ENCODE measurements at regions not wholly inside any gene's neighbourhood (a gene's known extent, or its start where the extent isn't known, plus 50 kb on each side); places are given as distances from the start of the nearest gene placed in this dataset.

DNA sequence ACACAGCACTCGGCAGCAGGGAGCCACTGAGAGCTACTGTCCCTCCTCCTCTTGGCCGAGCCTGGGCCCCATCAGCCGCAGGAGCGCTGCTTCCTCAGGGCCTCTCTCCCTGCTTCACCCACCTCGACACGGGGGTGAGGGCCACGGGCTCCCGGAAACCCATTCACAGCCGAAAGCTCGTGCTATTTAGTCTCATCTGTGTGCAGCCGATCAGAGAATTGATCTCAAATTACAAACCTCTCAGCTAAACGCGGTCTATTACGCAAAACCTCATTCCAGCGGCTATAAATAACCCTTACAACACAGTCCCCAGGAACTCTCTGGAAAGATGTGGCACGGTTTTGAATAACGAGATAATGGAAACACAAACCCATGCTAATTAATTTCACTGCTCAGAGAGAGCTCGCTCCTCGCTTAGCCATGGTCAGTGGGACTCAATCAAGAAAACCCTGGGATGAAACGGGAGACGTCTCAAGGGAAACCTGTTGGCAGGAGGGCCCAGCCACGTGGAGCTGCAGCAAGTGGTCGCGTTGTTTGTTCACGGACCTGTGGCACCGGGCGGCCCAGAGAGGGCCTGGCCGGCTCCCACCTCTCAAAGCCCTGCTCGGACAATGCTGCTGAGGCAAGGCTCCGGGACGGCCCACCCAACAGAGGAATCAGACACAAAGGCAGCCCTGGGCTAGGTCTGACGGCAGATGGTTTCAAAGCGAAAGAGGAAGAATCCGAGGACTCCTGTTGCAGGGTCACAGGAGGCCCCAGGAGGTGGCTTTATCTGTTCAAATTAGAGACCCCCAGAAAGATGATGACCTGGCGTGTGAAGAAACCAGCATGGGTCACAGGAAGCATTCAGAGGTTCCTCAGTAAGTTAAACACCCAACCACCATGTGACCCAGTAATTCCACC lies 210.5 kb downstream of the CTTN start (continued):
- TF ChIP-seq, protein P1, sequence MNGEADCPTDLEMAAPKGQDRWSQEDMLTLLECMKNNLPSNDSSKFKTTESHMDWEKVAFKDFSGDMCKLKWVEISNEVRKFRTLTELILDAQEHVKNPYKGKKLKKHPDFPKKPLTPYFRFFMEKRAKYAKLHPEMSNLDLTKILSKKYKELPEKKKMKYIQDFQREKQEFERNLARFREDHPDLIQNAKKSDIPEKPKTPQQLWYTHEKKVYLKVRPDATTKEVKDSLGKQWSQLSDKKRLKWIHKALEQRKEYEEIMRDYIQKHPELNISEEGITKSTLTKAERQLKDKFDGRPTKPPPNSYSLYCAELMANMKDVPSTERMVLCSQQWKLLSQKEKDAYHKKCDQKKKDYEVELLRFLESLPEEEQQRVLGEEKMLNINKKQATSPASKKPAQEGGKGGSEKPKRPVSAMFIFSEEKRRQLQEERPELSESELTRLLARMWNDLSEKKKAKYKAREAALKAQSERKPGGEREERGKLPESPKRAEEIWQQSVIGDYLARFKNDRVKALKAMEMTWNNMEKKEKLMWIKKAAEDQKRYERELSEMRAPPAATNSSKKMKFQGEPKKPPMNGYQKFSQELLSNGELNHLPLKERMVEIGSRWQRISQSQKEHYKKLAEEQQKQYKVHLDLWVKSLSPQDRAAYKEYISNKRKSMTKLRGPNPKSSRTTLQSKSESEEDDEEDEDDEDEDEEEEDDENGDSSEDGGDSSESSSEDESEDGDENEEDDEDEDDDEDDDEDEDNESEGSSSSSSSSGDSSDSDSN (IDR thresholded peaks at IDR 0.05; ENCODE audit: borderline replicate concordance in 1 of 2, low read depth in 2 of 2, low read length in 2 of 2) = no peak
- no peak for TF ChIP-seq ZNF766 (CRISPR knock-in tag; conservative IDR thresholded peaks at IDR 0.05)
- no peak for TF ChIP-seq TCF7L2 (IDR thresholded peaks at IDR 0.05; ENCODE audit: low read depth, low read length)
- TF ChIP-seq DIDO1 (tag; IDR thresholded peaks at IDR 0.05; ENCODE audit: low read depth) = no peak
- no peak for TF ChIP-seq POLR2H (tag; IDR thresholded peaks at IDR 0.05; ENCODE audit: low read depth)
- TF ChIP-seq, protein P2, sequence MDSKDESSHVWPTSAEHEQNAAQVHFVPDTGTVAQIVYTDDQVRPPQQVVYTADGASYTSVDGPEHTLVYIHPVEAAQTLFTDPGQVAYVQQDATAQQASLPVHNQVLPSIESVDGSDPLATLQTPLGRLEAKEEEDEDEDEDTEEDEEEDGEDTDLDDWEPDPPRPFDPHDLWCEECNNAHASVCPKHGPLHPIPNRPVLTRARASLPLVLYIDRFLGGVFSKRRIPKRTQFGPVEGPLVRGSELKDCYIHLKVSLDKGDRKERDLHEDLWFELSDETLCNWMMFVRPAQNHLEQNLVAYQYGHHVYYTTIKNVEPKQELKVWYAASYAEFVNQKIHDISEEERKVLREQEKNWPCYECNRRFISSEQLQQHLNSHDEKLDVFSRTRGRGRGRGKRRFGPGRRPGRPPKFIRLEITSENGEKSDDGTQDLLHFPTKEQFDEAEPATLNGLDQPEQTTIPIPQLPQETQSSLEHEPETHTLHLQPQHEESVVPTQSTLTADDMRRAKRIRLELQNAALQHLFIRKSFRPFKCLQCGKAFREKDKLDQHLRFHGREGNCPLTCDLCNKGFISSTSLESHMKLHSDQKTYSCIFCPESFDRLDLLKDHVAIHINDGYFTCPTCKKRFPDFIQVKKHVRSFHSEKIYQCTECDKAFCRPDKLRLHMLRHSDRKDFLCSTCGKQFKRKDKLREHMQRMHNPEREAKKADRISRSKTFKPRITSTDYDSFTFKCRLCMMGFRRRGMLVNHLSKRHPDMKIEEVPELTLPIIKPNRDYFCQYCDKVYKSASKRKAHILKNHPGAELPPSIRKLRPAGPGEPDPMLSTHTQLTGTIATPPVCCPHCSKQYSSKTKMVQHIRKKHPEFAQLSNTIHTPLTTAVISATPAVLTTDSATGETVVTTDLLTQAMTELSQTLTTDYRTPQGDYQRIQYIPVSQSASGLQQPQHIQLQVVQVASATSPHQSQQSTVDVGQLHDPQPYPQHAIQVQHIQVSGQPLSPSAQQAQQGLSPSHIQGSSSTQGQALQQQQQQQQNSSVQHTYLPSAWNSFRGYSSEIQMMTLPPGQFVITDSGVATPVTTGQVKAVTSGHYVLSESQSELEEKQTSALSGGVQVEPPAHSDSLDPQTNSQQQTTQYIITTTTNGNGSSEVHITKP (IDR thresholded peaks at IDR 0.05; ENCODE audit: partially characterized antibody) = no peak
- TF ChIP-seq, protein P3, sequence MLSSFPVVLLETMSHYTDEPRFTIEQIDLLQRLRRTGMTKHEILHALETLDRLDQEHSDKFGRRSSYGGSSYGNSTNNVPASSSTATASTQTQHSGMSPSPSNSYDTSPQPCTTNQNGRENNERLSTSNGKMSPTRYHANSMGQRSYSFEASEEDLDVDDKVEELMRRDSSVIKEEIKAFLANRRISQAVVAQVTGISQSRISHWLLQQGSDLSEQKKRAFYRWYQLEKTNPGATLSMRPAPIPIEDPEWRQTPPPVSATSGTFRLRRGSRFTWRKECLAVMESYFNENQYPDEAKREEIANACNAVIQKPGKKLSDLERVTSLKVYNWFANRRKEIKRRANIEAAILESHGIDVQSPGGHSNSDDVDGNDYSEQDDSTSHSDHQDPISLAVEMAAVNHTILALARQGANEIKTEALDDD (IDR thresholded peaks at IDR 0.05) = no peak
- TF ChIP-seq, protein P4, sequence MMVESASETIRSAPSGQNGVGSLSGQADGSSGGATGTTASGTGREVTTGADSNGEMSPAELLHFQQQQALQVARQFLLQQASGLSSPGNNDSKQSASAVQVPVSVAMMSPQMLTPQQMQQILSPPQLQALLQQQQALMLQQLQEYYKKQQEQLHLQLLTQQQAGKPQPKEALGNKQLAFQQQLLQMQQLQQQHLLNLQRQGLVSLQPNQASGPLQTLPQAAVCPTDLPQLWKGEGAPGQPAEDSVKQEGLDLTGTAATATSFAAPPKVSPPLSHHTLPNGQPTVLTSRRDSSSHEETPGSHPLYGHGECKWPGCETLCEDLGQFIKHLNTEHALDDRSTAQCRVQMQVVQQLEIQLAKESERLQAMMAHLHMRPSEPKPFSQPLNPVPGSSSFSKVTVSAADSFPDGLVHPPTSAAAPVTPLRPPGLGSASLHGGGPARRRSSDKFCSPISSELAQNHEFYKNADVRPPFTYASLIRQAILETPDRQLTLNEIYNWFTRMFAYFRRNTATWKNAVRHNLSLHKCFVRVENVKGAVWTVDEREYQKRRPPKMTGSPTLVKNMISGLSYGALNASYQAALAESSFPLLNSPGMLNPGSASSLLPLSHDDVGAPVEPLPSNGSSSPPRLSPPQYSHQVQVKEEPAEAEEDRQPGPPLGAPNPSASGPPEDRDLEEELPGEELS (CRISPR knock-in tag; IDR thresholded peaks at IDR 0.05; ENCODE audit: borderline replicate concordance) = no peak
- TF ChIP-seq CHD2 (IDR thresholded peaks at IDR 0.05; ENCODE audit: low read depth, low read length) = no peak
- TF ChIP-seq EZH2 (IDR thresholded peaks at IDR 0.05; ENCODE audit: borderline replicate concordance, low read depth, low read length) = no peak
- no peak for TF ChIP-seq POU5F1 (IDR thresholded peaks at IDR 0.05; ENCODE audit: borderline replicate concordance, low read depth, low read length, partially characterized antibody)

All from K562 (cell line).